ENCODE measurements at regions not wholly inside any gene's neighbourhood (a gene's known extent, or its start where the extent isn't known, plus 50 kb on each side); places are given as distances from the start of the nearest gene placed in this dataset.
"Not testable (repeated sequence)": the region's sequence is repeated elsewhere in the genome, so short reads cannot be mapped to it uniquely, and the experiment has no call there.

DNA sequence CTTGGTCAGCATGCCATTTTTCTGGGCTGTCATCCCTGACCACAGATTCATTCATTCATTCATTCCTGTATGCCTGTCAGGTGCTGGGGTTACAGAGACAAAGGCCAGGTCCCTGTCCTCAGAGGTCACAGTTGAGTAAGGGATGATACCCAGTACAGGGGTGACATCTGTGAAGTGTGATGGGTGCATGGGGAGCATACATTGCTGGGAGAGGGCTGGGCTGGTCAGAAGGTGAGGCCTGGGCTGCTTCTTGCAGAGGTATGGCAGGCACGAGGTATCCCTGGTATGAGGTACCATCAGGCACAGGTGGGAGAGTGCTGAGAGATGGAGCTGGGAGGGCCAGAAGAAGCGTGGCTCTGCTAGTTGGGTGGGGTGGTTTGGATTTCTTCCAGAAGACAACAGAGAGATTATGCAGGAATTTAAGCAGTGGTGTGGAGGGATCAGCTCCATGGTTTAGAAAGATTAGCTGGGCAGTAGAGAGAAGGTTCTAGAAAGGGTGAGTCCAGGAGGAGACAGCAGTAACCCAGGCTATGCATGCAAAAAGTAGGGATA, 181.9 kb upstream of the HAAO start:
- ATAC-seq (no peak), DNase-seq (no peak)
- intact Hi-C loops (cut with DNase I; ENCODE audit: low total_unique reads) (loop anchor here (2.0 kb wide), 1 partner anchor 45 kb away; no protein-coding TSS in a partner anchor), in situ Hi-C loops (cut with MboI; ENCODE audit: low sequenced_read_pairs in 4 of 4) (loop anchor here in 3 of 4 donors (5.0 to 10.0 kb wide), 4 partner anchors 251 to 511 kb away; partner anchors contain the start of gene ZFP36L2 (in 1 of the 3))
- no peaks in the 10 kb centered on the region for H3K27me3 ChIP-seq
- H3K27ac ChIP-seq = peak overlapping the region in 2 of 4 donors; percentile 54 to 63
- TF ChIP-seq POLR2A (IDR thresholded peaks at IDR 0.05) = no peak
- TF ChIP-seq, protein P1, sequence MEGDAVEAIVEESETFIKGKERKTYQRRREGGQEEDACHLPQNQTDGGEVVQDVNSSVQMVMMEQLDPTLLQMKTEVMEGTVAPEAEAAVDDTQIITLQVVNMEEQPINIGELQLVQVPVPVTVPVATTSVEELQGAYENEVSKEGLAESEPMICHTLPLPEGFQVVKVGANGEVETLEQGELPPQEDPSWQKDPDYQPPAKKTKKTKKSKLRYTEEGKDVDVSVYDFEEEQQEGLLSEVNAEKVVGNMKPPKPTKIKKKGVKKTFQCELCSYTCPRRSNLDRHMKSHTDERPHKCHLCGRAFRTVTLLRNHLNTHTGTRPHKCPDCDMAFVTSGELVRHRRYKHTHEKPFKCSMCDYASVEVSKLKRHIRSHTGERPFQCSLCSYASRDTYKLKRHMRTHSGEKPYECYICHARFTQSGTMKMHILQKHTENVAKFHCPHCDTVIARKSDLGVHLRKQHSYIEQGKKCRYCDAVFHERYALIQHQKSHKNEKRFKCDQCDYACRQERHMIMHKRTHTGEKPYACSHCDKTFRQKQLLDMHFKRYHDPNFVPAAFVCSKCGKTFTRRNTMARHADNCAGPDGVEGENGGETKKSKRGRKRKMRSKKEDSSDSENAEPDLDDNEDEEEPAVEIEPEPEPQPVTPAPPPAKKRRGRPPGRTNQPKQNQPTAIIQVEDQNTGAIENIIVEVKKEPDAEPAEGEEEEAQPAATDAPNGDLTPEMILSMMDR (IDR thresholded peaks at IDR 0.05 in 4 of 5, conservative IDR thresholded peaks at IDR 0.05 in 1 of 5) = no peak
- peaks cover 9 to 13% of the 10 kb centered on the region in 2 donors for H3K4me1 ChIP-seq
- no peak overlapping the region for H3K4me3 ChIP-seq
- no peaks in the 10 kb centered on the region for H3K36me3 ChIP-seq
- no peaks in the 10 kb centered on the region for H3K9me3 ChIP-seq

DNA sequence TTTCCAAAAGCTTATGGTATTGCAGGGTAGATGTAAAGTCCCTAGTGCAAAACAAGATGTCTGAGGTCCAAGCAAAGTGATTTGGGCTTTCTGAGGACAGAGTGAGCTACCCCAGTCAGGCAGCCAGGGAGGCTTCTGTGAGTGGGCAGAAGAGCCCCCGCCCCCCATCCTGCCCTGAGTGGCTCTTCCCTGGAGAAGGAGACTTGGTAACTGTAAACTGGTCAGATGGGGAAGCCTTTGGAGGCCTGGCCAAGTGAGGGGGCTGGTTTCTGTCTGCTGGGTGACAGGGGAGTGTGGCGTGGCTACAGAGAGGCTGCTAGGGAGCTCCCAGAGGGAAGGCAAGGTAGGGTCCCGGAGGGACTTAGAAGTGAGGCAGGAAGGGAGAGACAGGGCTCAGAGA, 181.3 kb upstream of the HAAO start:
- Histone ChIP-seq H3K36me3 (no peaks in the 10 kb centered on the region), H3K4me1 (peaks cover 9 to 13% of the 10 kb centered on the region in 2 donors), H3K4me3 (no peak overlapping the region), H3K27ac (no peak overlapping the region), H3K9me3 (no peaks in the 10 kb centered on the region), H3K27me3 (no peaks in the 10 kb centered on the region)
- ATAC-seq (no peak), DNase-seq (no peak)
- intact Hi-C loops (cut with DNase I; ENCODE audit: low total_unique reads) (loop anchor here (2.0 kb wide), 1 partner anchor 45 kb away; no protein-coding TSS in a partner anchor), in situ Hi-C loops (cut with MboI; ENCODE audit: low sequenced_read_pairs in 4 of 4) (loop anchor here in 3 of 4 donors (5.0 to 10.0 kb wide), 4 partner anchors 251 to 511 kb away; partner anchors contain the start of gene ZFP36L2 (in 1 of the 3))
- TF ChIP-seq POLR2A (IDR thresholded peaks at IDR 0.05) = no peak
- TF ChIP-seq, protein P1 (IDR thresholded peaks at IDR 0.05 in 4 of 5, conservative IDR thresholded peaks at IDR 0.05 in 1 of 5) = no peak

DNA sequence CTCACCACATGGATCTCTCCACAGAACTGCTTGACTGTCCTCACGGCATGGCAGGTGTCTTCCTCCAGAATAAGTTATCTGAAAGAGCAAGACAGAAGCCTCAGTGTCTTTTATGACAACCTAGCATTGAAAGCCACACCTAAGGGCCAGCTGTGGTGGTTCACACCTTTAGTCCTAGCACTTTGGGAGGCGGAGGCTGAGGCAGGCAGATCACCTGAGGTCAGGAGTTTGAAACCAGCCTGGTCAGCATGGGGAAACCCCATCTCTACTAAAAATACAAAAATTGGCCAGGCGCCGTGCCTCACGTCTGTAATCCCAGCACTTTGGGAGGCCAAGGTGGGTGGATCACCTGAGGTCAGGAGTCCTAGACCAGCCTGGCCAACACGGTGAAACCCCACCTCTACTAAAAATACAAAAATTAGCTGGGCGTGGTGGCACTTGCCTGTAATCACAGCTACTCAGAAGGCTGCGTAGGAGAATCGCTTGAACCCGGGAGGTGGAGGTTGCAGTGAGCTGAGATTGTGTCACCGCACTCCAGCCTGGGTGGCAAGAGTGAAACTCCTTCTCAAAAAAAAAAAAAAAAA, 180.6 kb upstream of the HAAO start:
- DNase-seq; H3K4me3 ChIP-seq; H3K27me3 ChIP-seq; H3K9me3 ChIP-seq; ATAC-seq; H3K27ac ChIP-seq; H3K36me3 ChIP-seq; intact Hi-C loops (cut with DNase I; ENCODE audit: low total_unique reads): not testable (repeated sequence)
- H3K4me1 ChIP-seq = peaks cover 14 to 19% of the 10 kb centered on the region in 2 donors
- in situ Hi-C loops (cut with MboI; ENCODE audit: low sequenced_read_pairs in 4 of 4) = loop anchor here in 3 of 4 donors (5.0 to 10.0 kb wide), 4 partner anchors 252 to 512 kb away; partner anchors contain the start of gene ZFP36L2 (in 1 of the 3)

DNA sequence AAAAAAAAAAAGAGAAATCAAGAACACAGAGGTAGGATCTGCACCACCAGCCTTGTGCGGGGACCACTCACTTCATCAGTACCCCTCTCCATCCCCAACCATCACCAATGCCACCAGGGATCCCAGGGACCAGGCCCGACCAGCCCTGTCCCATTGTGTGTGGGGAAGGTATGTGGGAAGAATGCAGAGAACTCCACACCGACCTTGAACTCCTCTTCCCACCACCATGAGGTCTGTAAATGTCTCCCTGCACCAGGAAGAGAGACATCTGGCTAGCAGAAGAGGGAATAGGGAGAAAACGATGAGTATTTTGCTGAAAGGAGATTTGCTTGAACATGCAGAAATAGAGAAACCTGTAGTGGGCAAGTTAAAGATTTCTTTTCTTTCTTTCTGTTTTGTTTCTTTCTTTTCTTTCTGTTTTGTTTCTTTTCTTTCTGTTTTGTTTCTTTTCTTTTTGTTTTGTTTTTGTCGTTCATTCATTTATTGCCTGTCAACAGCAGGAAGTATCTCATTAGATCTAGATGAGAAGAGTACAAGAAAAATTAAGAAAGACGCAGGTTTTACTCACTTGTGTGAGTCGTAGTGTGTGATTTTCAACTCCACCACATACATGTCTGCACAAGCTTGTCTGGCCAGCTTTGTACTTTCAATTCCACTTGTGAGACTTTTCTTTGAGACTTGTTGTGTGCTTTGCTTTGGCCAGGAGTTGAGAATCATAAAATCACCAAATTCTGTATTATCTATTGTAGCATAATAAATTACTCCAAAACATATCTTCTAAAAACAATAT, 179.8 kb upstream of the HAAO start:
- ATAC-seq (no peak), DNase-seq (no peak)
- in situ Hi-C loops (cut with MboI; ENCODE audit: low sequenced_read_pairs in 4 of 4) (loop anchor here in 3 of 4 donors (5.0 to 10.0 kb wide), 4 partner anchors 253 to 513 kb away; partner anchors contain the start of gene ZFP36L2 (in 1 of the 3)), intact Hi-C loops (cut with DNase I; ENCODE audit: low total_unique reads) (no loop called here)
- no peaks in the 10 kb centered on the region for H3K9me3 ChIP-seq
- H3K4me3 ChIP-seq = no peak overlapping the region
- H3K36me3 ChIP-seq = no peaks in the 10 kb centered on the region
- no peak overlapping the region for H3K27ac ChIP-seq
- no peaks in the 10 kb centered on the region for H3K27me3 ChIP-seq
- TF ChIP-seq POLR2A (IDR thresholded peaks at IDR 0.05) = no peak
- TF ChIP-seq, protein P1 (IDR thresholded peaks at IDR 0.05 in 4 of 5, conservative IDR thresholded peaks at IDR 0.05 in 1 of 5) = no peak
- H3K4me1 ChIP-seq = peaks cover 20 to 28% of the 10 kb centered on the region in 2 donors

DNA sequence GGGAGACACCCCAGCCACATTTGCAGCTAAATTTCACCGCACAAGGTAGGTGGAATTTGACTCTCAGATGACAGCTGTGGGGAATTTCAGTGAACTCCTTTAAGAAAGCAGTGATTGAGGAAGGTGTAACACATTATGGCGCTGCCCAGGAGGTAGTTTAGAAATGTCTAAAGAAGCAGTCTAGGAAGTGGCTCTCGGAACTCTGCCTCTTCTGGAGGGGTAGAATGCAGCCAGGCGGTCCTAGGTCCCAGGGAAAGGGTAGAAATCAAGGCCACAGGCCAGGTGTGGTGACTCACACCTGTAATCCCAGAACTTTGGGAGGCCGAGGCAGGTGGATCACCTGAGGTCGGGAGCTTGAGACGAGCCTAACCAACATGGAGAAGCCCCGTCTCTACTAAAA, 179.0 kb upstream of the HAAO start:
- H3K36me3 ChIP-seq = no peaks in the 10 kb centered on the region
- ATAC-seq = no peak
- peaks cover 20 to 30% of the 10 kb centered on the region in 2 donors for H3K4me1 ChIP-seq
- TF ChIP-seq, protein P1 (IDR thresholded peaks at IDR 0.05 in 4 of 5, conservative IDR thresholded peaks at IDR 0.05 in 1 of 5) = no peak
- TF ChIP-seq POLR2A (IDR thresholded peaks at IDR 0.05) = no peak
- H3K4me3 ChIP-seq = no peak overlapping the region
- H3K9me3 ChIP-seq = no peaks in the 10 kb centered on the region
- intact Hi-C loops (cut with DNase I; ENCODE audit: low total_unique reads) = no loop called here
- H3K27me3 ChIP-seq = no peaks in the 10 kb centered on the region
- H3K27ac ChIP-seq = no peak overlapping the region
- DNase-seq = no peak
- in situ Hi-C loops (cut with MboI; ENCODE audit: low sequenced_read_pairs in 4 of 4) = loop anchor here in 3 of 4 donors (5.0 to 10.0 kb wide), 4 partner anchors 253 to 513 kb away; partner anchors contain the start of gene ZFP36L2 (in 1 of the 3)

Data from gastrocnemius medialis (tissue), 4 donors.